GM12878 (cell line): ENCODE measurements at regions not wholly inside any gene's neighbourhood (a gene's known extent, or its start where the extent isn't known, plus 50 kb on each side); places are given as distances from the start of the nearest gene placed in this dataset.

Source experiments
- ATAC-seq: fragments of 200-7000 bp; cut with Tn5 transposase; 3 replicates; pipeline ENCODE4 v1.9.1; 2020; ENCODE audit warnings: mild to moderate bottlenecking, moderate library complexity
- BruUV-seq: library from RNA; stranded (reverse); fragments of 400-500 nt; replicated peaks from 2 replicates; lab custom pipeline; 2021; lab: Mats Ljungman, UMichigan
- CTCF ChIA-PET: fragments of 300-600 bp; sonication (Branson Sonifier 250); formaldehyde crosslinking; extraction: SDS; loops from one replicate; lab custom pipeline; 2021; ENCODE audit warnings: inconsistent platforms; lab: Yijun Ruan, JAX
- POLR2A ChIA-PET: fragments of 350-600 bp; formaldehyde crosslinking; extraction: SDS; loops from one replicate; lab custom pipeline; 2021; ENCODE audit warnings: inconsistent platforms; lab: Charles Lee
- RAD21 ChIA-PET: fragments of 300-600 bp; sonication (Branson Sonifier 250); formaldehyde crosslinking; loops from one replicate; lab custom pipeline; 2023; ENCODE audit warnings: antibody characterized with exemption; ENCODE audit not compliant: unreplicated experiment; lab: Charles Lee
- SMC1A ChIA-PET: fragments of 300-600 bp; sonication (Branson Sonifier 250); formaldehyde crosslinking; loops from one replicate; lab custom pipeline; 2023; ENCODE audit not compliant: unreplicated experiment, uncharacterized antibody; lab: Charles Lee
- DNase-seq: peaks from one replicate; pipeline ENCODE4 v3.0.0-alpha.2; 2011; ENCODE audit warnings: low read depth, low spot score
- FAIRE-seq: peaks from 3 replicates; lab custom pipeline; 2011; peaks lifted over from hg19 to GRCh38; lab: Jason Lieb, UNC
- H2AFZ ChIP-seq: 2 replicates; pipeline ENCODE4 v1.6.0; 2011; ENCODE audit warnings: low read depth, low read length, control low read depth; ENCODE audit not compliant: control insufficient read depth
- H3K27ac ChIP-seq: 2 replicates; pipeline ENCODE4 v1.5.1; 2011; ENCODE audit warnings: control low read depth; ENCODE audit not compliant: control insufficient read depth, insufficient read depth
- H3K27me3 ChIP-seq, 2 experiments: replicated peaks in 1 of 2; 2 replicates each; pipeline versions ENCODE4 v1.6.0 to v1.6.1; 2011; ENCODE audit warnings: low read length in 1 of 2; ENCODE audit not compliant: control insufficient read depth in 2 of 2, insufficient read depth in 2 of 2
- H3K36me3 ChIP-seq, 2 experiments: 2 replicates each; pipeline ENCODE4 v1.5.1; 2011; ENCODE audit warnings: low read length in 1 of 2; ENCODE audit not compliant: control insufficient read depth in 2 of 2, insufficient read depth in 2 of 2
- H3K4me1 ChIP-seq: 2 replicates; pipeline ENCODE4 v1.6.1; 2011; ENCODE audit warnings: mild to moderate bottlenecking, low read length, moderate library complexity, mixed read lengths; ENCODE audit not compliant: control insufficient read depth, insufficient read depth
- H3K4me2 ChIP-seq: 2 replicates; pipeline ENCODE4 v1.6.0; 2011; ENCODE audit warnings: control low read depth; ENCODE audit not compliant: control insufficient read depth, insufficient read depth
- H3K4me3 ChIP-seq: fragments of 200-600 bp; sonication (generic); 2 replicates; pipeline ENCODE4 v1.5.1; 2016
- H3K79me2 ChIP-seq: 2 replicates; pipeline ENCODE4 v1.6.0; 2011; ENCODE audit warnings: low read length; ENCODE audit not compliant: control insufficient read depth, insufficient read depth
- H3K9ac ChIP-seq: 2 replicates; pipeline ENCODE4 v1.8.0; 2011; ENCODE audit warnings: low read length, control low read depth, mixed read lengths; ENCODE audit not compliant: control insufficient read depth, insufficient read depth
- H3K9me3 ChIP-seq: replicated peaks from 3 replicates; pipeline ENCODE4 v1.5.1; 2011; ENCODE audit warnings: mild to moderate bottlenecking, low read length; ENCODE audit not compliant: control insufficient read depth, insufficient read depth
- H4K20me1 ChIP-seq: 2 replicates; pipeline ENCODE4 v1.6.0; 2011; ENCODE audit not compliant: control insufficient read depth, insufficient read depth
- GATAD2B ChIP-seq: fragments of 450-650 bp; conservative IDR thresholded peaks from 2 replicates; pipeline ENCODE4 v1.6.1; 2017; ENCODE audit warnings: low read depth, mild to moderate bottlenecking, moderate library complexity
- HDAC2 ChIP-seq: fragments of 200-600 bp; sonication (generic); IDR thresholded peaks from 2 replicates; pipeline ENCODE4 v1.6.1; 2017
- HDGF ChIP-seq: fragments of 450-650 bp; IDR thresholded peaks from 2 replicates; pipeline ENCODE4 v1.6.1; 2016; ENCODE audit warnings: antibody characterized with exemption
- NR2C1 ChIP-seq: fragments of 450-650 bp; IDR thresholded peaks from 2 replicates; pipeline ENCODE4 v1.6.1; 2017; ENCODE audit warnings: antibody characterized with exemption, mild to moderate bottlenecking, moderate library complexity
- RAD51 ChIP-seq: fragments of 450-650 bp; IDR thresholded peaks from 2 replicates; pipeline ENCODE4 v1.6.1; 2016; ENCODE audit warnings: moderate library complexity, mild to moderate bottlenecking, inconsistent platforms
- RB1 ChIP-seq: fragments of 450-650 bp; formaldehyde crosslinking; IDR thresholded peaks from 2 replicates; pipeline ENCODE4 v1.6.1; 2017; ENCODE audit warnings: mild to moderate bottlenecking, borderline replicate concordance
- TCF12 ChIP-seq: IDR thresholded peaks from 2 replicates; pipeline ENCODE4 v1.6.1; 2011; ENCODE audit warnings: low read depth, mild to moderate bottlenecking, low read length
- WRNIP1 ChIP-seq: IDR thresholded peaks from 2 replicates; pipeline ENCODE4 v1.6.1; 2011; ENCODE audit warnings: low read depth, low read length, improper control_type of control experiment, borderline replicate concordance
- YY1 ChIP-seq: IDR thresholded peaks from 2 replicates; pipeline ENCODE4 v1.6.1; 2011; ENCODE audit warnings: low read depth, mild to moderate bottlenecking, low read length
- ZNF207 ChIP-seq: fragments of 450-650 bp; IDR thresholded peaks from 2 replicates; pipeline ENCODE4 v1.6.1; 2014; ENCODE audit warnings: antibody characterized with exemption, mild to moderate bottlenecking, borderline replicate concordance
- ZNF274 ChIP-seq: IDR thresholded peaks from one replicate; pipeline ENCODE4 v1.8.0; 2011; ENCODE audit not compliant: insufficient read length, insufficient read depth
- WGBS: methylation state at CpG from one replicate; pipeline ENCODE4 v1.1.6; 2016; ENCODE audit warnings: low lambda C conversion rate; ENCODE audit not compliant: insufficient replicate concordance, insufficient coverage; ENCODE audit errors: missing lambda C conversion rate; 5-methylcytosine and 5-hydroxymethylcytosine counted together
- in situ Hi-C: fragments of 300-500 bp; cut with MboI; formaldehyde crosslinking; loops from 9 replicates; pipeline ENCODE4 v1.14.3; 2018; ENCODE audit warnings: mixed read lengths
- intact Hi-C: fragments of 100-400 bp; cut with micrococcal nuclease; formaldehyde crosslinking; loops from one replicate; pipeline ENCODE4 v1.14.2; 2022; ENCODE audit not compliant: unreplicated experiment
- TF ChIP-seq, protein P1 (sequence below): IDR thresholded peaks from 2 replicates; pipeline ENCODE4 v1.6.1; 2012; ENCODE audit warnings: low read length, inconsistent platforms
- TF ChIP-seq, protein P2 (sequence below): fragments of 450-650 bp; IDR thresholded peaks from 2 replicates; pipeline ENCODE4 v1.6.1; 2017; ENCODE audit warnings: borderline replicate concordance
- TF ChIP-seq, protein P3 (sequence below): fragments of 450-650 bp; IDR thresholded peaks from 2 replicates; pipeline ENCODE4 v1.6.1; 2018; ENCODE audit warnings: mild to moderate bottlenecking, low read depth, moderate library complexity; ENCODE audit not compliant: partially characterized antibody
- TF ChIP-seq, protein P4 (sequence below): fragments of 450-650 bp; IDR thresholded peaks from 2 replicates; pipeline ENCODE4 v1.6.1; 2014; ENCODE audit warnings: mild to moderate bottlenecking
- TF ChIP-seq, protein P5 (sequence below): IDR thresholded peaks from 2 replicates; pipeline ENCODE4 v1.6.1; 2011; ENCODE audit warnings: low read depth, mild to moderate bottlenecking, low read length, moderate library complexity, borderline replicate concordance; ENCODE audit errors: extremely low read depth
- TF ChIP-seq, protein P6 (sequence below): IDR thresholded peaks from 2 replicates; pipeline ENCODE4 v1.6.1; 2011; ENCODE audit warnings: borderline replicate concordance, low read depth, mild to moderate bottlenecking, moderate library complexity, low read length; ENCODE audit not compliant: insufficient read depth, poor library complexity, severe bottlenecking

DNA sequence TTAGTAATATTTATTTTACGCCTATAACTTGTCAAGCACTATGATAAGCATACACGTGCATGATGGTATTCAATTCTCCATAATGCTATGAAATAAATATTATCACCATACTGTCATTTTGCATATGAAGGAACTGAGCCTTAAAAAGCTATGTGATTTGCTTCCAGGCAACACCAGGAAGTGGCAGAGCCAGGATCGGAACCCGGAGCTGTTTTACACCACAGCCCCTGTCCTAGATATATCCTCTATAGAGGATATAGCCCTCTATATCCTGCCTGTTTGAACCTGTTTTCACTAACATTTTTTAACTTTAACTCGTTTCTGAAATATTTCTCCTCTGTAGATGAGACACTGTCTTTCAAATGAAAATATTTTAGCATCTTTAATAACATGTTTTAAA is 690.0 kb downstream of the SATB2 start:
- ChIA-PET CTCF (interaction anchor here (0.6 kb wide), 1 partner anchor 144 kb away, joined by 6 read pairs; no protein-coding TSS in a partner anchor), RAD21 (interaction anchor here (1.2 kb wide), 1 partner anchor 10 kb away, joined by 3 read pairs; no protein-coding TSS in a partner anchor), POLR2A (no interaction called here), SMC1A (interaction anchor here (1.2 to 2.6 kb wide), 3 partner anchors 10 to 110 kb away, joined by 4 to 10 read pairs (median 9); no protein-coding TSS in a partner anchor)
- no peak overlapping the region for H3K9ac ChIP-seq
- FAIRE-seq (no peak), ATAC-seq (no peak), DNase-seq (no peak)
- no peaks in the 10 kb centered on the region for H4K20me1 ChIP-seq
- H3K79me2 ChIP-seq = no peaks in the 10 kb centered on the region
- H3K4me3 ChIP-seq = no peak overlapping the region
- H2AFZ ChIP-seq = no peak overlapping the region
- intact Hi-C loops (no loop called here), in situ Hi-C loops (no loop called here)
- no peaks in the 10 kb centered on the region for H3K4me1 ChIP-seq
- no peaks in the 10 kb centered on the region for H3K27me3 ChIP-seq
- WGBS = 27% methylated on average over 5 of the region's 5 CpGs
- no peak overlapping the region for H3K4me2 ChIP-seq
- H3K27ac ChIP-seq = no peak overlapping the region
- no peaks in the 10 kb centered on the region for H3K36me3 ChIP-seq
- no peaks in the 10 kb centered on the region for H3K9me3 ChIP-seq
- BruUV-seq = no TSS peak
- TF ChIP-seq, protein P1, sequence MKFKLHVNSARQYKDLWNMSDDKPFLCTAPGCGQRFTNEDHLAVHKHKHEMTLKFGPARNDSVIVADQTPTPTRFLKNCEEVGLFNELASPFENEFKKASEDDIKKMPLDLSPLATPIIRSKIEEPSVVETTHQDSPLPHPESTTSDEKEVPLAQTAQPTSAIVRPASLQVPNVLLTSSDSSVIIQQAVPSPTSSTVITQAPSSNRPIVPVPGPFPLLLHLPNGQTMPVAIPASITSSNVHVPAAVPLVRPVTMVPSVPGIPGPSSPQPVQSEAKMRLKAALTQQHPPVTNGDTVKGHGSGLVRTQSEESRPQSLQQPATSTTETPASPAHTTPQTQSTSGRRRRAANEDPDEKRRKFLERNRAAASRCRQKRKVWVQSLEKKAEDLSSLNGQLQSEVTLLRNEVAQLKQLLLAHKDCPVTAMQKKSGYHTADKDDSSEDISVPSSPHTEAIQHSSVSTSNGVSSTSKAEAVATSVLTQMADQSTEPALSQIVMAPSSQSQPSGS = no peak
- TF ChIP-seq, protein P2, sequence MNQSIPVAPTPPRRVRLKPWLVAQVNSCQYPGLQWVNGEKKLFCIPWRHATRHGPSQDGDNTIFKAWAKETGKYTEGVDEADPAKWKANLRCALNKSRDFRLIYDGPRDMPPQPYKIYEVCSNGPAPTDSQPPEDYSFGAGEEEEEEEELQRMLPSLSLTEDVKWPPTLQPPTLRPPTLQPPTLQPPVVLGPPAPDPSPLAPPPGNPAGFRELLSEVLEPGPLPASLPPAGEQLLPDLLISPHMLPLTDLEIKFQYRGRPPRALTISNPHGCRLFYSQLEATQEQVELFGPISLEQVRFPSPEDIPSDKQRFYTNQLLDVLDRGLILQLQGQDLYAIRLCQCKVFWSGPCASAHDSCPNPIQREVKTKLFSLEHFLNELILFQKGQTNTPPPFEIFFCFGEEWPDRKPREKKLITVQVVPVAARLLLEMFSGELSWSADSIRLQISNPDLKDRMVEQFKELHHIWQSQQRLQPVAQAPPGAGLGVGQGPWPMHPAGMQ = no peak
- TF ChIP-seq YY1 (no peak), HDAC2 (no peak), HDGF (no peak), NR2C1 (no peak), TCF12 (no peak), ZNF274 (no peak), ZNF207 (no peak), GATAD2B (no peak), RAD51 (no peak), WRNIP1 (no peak), RB1 (no peak)
- TF ChIP-seq, protein P3, sequence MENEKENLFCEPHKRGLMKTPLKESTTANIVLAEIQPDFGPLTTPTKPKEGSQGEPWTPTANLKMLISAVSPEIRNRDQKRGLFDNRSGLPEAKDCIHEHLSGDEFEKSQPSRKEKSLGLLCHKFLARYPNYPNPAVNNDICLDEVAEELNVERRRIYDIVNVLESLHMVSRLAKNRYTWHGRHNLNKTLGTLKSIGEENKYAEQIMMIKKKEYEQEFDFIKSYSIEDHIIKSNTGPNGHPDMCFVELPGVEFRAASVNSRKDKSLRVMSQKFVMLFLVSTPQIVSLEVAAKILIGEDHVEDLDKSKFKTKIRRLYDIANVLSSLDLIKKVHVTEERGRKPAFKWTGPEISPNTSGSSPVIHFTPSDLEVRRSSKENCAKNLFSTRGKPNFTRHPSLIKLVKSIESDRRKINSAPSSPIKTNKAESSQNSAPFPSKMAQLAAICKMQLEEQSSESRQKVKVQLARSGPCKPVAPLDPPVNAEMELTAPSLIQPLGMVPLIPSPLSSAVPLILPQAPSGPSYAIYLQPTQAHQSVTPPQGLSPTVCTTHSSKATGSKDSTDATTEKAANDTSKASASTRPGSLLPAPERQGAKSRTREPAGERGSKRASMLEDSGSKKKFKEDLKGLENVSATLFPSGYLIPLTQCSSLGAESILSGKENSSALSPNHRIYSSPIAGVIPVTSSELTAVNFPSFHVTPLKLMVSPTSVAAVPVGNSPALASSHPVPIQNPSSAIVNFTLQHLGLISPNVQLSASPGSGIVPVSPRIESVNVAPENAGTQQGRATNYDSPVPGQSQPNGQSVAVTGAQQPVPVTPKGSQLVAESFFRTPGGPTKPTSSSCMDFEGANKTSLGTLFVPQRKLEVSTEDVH = no peak
- TF ChIP-seq, protein P4, sequence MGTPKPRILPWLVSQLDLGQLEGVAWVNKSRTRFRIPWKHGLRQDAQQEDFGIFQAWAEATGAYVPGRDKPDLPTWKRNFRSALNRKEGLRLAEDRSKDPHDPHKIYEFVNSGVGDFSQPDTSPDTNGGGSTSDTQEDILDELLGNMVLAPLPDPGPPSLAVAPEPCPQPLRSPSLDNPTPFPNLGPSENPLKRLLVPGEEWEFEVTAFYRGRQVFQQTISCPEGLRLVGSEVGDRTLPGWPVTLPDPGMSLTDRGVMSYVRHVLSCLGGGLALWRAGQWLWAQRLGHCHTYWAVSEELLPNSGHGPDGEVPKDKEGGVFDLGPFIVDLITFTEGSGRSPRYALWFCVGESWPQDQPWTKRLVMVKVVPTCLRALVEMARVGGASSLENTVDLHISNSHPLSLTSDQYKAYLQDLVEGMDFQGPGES = no peak
- TF ChIP-seq, protein P5, sequence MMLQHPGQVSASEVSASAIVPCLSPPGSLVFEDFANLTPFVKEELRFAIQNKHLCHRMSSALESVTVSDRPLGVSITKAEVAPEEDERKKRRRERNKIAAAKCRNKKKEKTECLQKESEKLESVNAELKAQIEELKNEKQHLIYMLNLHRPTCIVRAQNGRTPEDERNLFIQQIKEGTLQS = no peak
- TF ChIP-seq, protein P6, sequence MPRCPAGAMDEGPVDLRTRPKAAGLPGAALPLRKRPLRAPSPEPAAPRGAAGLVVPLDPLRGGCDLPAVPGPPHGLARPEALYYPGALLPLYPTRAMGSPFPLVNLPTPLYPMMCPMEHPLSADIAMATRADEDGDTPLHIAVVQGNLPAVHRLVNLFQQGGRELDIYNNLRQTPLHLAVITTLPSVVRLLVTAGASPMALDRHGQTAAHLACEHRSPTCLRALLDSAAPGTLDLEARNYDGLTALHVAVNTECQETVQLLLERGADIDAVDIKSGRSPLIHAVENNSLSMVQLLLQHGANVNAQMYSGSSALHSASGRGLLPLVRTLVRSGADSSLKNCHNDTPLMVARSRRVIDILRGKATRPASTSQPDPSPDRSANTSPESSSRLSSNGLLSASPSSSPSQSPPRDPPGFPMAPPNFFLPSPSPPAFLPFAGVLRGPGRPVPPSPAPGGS = no peak
